ENCODE measurements at regions not wholly inside any gene's neighbourhood (a gene's known extent, or its start where the extent isn't known, plus 50 kb on each side); places are given as distances from the start of the nearest gene placed in this dataset.

GRCh38 chr19:30268601-30269000 lies 103.6 kb upstream of the ZNF536 start:
- no peak overlapping the region for H3K27ac ChIP-seq

GRCh38 chr19:30269638-30270037 lies 102.5 kb upstream of the ZNF536 start:
- no peak for TF ChIP-seq ZFX (IDR thresholded peaks at IDR 0.05; ENCODE audit: borderline replicate concordance)
- no peak for TF ChIP-seq CTCF (IDR thresholded peaks at IDR 0.05)
- H3K27ac ChIP-seq = no peak overlapping the region

More at GRCh38 chr19:30268601-30269000, 103.6 kb upstream of the ZNF536 start:
- TF ChIP-seq CTCF (IDR thresholded peaks at IDR 0.05) (no peak), ZFX (IDR thresholded peaks at IDR 0.05; ENCODE audit: borderline replicate concordance) (no peak)

DNA sequence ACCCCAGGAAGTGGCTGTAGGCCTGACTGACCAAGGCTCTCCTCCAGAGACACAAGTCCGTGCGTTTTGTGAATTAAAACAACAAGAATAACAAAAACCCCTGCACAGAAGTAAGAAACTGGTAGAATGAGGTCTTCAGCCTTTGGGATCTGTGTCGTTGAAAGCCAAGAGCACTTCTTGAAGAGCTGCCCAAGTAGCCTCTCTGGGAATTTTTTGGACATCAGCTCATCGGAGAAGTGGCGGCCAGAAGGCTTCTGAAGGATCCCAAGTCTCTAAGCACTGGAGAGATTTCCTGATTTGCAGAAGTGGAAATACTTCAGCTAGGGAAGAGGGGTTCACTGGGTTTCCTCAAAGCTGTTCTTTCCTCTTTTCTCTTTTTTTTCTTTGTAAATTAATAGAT lies 100.4 kb upstream of the ZNF536 start:
- no peak overlapping the region for H3K27ac ChIP-seq
- TF ChIP-seq CTCF (IDR thresholded peaks at IDR 0.05) = no peak

DNA sequence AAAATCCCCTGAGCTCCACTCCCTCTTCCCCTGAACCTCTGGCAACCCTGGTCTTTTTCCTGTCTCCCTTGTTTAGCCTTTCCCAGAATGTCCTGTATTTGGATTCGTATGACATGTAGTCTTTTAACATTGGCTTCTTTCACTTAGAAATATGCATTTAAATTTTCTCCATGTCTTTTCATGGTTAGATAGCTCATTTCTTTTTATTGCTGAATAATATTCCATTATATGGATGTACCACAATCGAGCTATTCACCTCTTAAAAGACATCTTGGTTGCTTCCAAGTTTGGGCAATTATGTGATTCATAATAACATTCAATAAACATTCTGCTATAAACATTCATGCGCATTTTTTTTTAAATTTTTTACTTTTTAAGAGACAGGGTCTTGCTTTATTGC lies 99.6 kb upstream of the ZNF536 start:
- no peak overlapping the region for H3K27ac ChIP-seq
- no peak for TF ChIP-seq ZFX (IDR thresholded peaks at IDR 0.05; ENCODE audit: borderline replicate concordance)
- no peak for TF ChIP-seq CTCF (IDR thresholded peaks at IDR 0.05)

GRCh38 chr19:30273184-30273583 lies 99.0 kb upstream of the ZNF536 start:
- TF ChIP-seq ZFX (IDR thresholded peaks at IDR 0.05; ENCODE audit: borderline replicate concordance) (no peak), CTCF (IDR thresholded peaks at IDR 0.05) (no peak)

GRCh38 chr19:30274987-30275386 lies 97.2 kb upstream of the ZNF536 start:
- TF ChIP-seq CTCF (IDR thresholded peaks at IDR 0.05) (no peak), ZFX (IDR thresholded peaks at IDR 0.05; ENCODE audit: borderline replicate concordance) (no peak)
- H3K27ac ChIP-seq = no peak overlapping the region

More at GRCh38 chr19:30273184-30273583, 99.0 kb upstream of the ZNF536 start:
- H3K27ac ChIP-seq = no peak overlapping the region

DNA sequence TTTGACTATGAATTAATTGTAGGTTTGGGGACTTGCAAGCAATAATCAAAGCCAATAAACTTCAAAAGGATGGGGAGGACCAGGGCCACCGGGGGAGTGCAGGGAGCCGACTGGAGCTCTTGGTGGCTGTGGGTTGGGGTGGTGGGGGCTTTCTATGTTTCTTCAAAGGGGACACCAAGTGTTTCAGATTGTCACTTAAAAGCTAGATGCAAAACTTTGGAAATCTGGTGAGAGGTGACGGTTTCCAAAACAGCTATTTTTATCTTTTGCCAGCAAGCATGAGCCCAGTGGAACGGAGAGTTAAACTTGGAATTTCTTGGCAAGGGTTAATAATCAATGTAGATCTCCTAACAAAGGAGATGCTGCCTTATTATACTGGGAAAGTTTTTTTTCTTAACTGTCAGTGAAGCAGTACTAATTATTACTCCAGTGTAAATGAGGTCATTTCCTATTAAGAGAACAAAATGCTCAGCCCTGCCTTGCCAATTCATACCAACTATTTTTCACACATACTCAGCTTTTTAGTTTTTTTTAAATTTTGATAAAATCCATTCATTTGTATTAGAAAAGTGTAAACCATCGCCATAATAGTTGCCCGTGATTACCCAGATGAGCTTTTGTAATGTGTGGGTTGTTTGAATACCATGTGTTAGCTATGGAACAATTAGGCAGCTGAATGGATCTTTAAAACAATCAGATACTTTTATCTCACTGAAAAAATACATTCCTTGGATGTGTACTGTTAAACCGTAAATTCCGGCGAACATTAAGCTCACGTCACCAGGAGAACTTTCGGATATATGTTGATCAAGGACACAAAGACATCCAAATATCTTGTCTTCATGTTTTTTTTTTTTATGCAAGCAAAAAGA lies 95.9 kb upstream of the ZNF536 start:
- TF ChIP-seq ZFX (IDR thresholded peaks at IDR 0.05; ENCODE audit: borderline replicate concordance) (no peak), CTCF (IDR thresholded peaks at IDR 0.05) (no peak)
- H3K27ac ChIP-seq = no peak overlapping the region
